Ascending aorta (tissue), 2 donors: ENCODE measurements at regions not wholly inside any gene's neighbourhood (a gene's known extent, or its start where the extent isn't known, plus 50 kb on each side); places are given as distances from the start of the nearest gene placed in this dataset.

Source experiments
- DNase-seq, 2 donors: peaks; one replicate each; pipeline ENCODE4 v3.0.0-alpha.2; 2019; ENCODE audit warnings: low spot score in 2 of 2
- H3K27ac ChIP-seq, 2 donors: fragments of 200-600 bp; sonication (generic); one replicate each; pipeline ENCODE4 v1.5.1; 2016 to 2017; ENCODE audit warnings: mild to moderate bottlenecking in 1 of 2
- H3K27me3 ChIP-seq: fragments of 200-600 bp; sonication (generic); one replicate; pipeline ENCODE4 v1.5.1; 2017
- H3K36me3 ChIP-seq, 2 donors: fragments of 200-600 bp; sonication (generic); one replicate each; pipeline ENCODE4 v1.5.1; 2016
- H3K4me1 ChIP-seq, 2 donors: fragments of 200-600 bp; sonication (generic); one replicate each; pipeline ENCODE4 v1.5.1; 2016 to 2017; ENCODE audit warnings: mild to moderate bottlenecking in 1 of 2
- H3K4me3 ChIP-seq, 2 donors: fragments of 200-600 bp; sonication (generic); one replicate each; pipeline ENCODE4 v1.5.1; 2016 to 2017; ENCODE audit warnings: mild to moderate bottlenecking in 1 of 2
- H3K9me3 ChIP-seq, 2 donors: fragments of 200-600 bp; sonication (generic); one replicate each; pipeline ENCODE4 v1.5.1; 2016
- intact Hi-C: fragments of 100-400 bp; cut with DNase I; formaldehyde crosslinking; loops from one replicate; pipeline ENCODE4 v1.15.1; 2023
- TF ChIP-seq, protein P1 (sequence below), 3 experiments: fragments of 200-600 bp in 2 of 3; fragments of 450-650 bp in 1 of 3; sonication (generic) in 2 of 3; IDR thresholded peaks; one replicate each; pipeline ENCODE4 v1.5.1; 2016 to 2019; ENCODE audit warnings: antibody characterized with exemption in 3 of 3, mild to moderate bottlenecking in 1 of 3, moderate library complexity in 1 of 3

DNA sequence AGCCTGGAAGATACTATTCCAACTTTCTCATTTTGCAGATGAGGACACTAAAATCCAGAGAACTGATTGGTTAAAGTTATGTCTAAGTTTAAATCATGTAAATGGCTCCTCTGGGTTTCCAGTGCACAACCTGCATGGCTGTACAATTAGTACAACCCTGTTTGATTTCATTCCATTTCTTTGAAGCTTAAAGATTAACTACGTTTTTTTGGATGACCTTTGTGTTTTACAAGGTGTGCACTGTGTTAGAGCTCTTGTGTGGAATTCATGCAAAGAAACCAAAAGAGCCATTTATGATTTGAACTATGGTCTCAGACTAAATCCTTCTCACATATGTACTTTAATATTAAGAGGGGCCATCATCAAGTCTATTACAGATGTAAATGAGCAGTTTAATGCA is 149.5 kb downstream of the TMEM168 start:
- H3K36me3 ChIP-seq, result no peaks in the 10 kb centered on the region
- DNase-seq, result no peak
- no peak overlapping the region for H3K4me3 ChIP-seq
- no peaks in the 10 kb centered on the region for H3K4me1 ChIP-seq
- H3K9me3 ChIP-seq, result peaks cover 0 to 4% of the 10 kb centered on the region in 2 donors
- TF ChIP-seq, protein P1, sequence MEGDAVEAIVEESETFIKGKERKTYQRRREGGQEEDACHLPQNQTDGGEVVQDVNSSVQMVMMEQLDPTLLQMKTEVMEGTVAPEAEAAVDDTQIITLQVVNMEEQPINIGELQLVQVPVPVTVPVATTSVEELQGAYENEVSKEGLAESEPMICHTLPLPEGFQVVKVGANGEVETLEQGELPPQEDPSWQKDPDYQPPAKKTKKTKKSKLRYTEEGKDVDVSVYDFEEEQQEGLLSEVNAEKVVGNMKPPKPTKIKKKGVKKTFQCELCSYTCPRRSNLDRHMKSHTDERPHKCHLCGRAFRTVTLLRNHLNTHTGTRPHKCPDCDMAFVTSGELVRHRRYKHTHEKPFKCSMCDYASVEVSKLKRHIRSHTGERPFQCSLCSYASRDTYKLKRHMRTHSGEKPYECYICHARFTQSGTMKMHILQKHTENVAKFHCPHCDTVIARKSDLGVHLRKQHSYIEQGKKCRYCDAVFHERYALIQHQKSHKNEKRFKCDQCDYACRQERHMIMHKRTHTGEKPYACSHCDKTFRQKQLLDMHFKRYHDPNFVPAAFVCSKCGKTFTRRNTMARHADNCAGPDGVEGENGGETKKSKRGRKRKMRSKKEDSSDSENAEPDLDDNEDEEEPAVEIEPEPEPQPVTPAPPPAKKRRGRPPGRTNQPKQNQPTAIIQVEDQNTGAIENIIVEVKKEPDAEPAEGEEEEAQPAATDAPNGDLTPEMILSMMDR (IDR thresholded peaks at IDR 0.05), result no peak
- H3K27me3 ChIP-seq, result no peaks in the 10 kb centered on the region
- H3K27ac ChIP-seq, result no peak overlapping the region
- intact Hi-C loops, result no loop called here

DNA sequence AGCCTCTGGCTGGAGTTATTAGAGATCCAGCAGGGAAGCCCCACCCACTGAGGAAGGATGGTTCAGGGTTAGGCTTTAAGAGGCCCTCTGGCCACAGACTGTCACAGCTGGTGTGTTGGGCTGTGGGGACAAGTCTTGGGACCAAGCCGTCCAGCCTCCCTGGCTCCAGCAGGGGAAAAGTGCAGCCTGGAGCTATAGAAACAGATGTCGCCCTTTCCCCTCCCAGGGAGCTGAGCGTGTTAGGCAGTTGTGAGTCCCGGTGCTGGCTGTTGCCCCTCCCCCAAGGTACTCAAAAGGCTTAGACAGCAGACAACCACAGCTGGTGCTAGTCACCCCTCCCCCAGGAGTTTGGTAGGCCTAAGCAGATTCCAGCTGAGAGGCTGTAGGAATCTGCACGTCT is 143.4 kb downstream of the TMEM168 start:
- no peak overlapping the region for H3K27ac ChIP-seq
- no peak for DNase-seq
- H3K4me1 ChIP-seq, result no peaks in the 10 kb centered on the region
- intact Hi-C loops, result no loop called here
- TF ChIP-seq, protein P1 (IDR thresholded peaks at IDR 0.05), result no peak
- no peak overlapping the region for H3K4me3 ChIP-seq
- no peaks in the 10 kb centered on the region for H3K36me3 ChIP-seq
- H3K9me3 ChIP-seq, result peaks cover 0 to 11% of the 10 kb centered on the region in 2 donors
- H3K27me3 ChIP-seq, result no peaks in the 10 kb centered on the region

DNA sequence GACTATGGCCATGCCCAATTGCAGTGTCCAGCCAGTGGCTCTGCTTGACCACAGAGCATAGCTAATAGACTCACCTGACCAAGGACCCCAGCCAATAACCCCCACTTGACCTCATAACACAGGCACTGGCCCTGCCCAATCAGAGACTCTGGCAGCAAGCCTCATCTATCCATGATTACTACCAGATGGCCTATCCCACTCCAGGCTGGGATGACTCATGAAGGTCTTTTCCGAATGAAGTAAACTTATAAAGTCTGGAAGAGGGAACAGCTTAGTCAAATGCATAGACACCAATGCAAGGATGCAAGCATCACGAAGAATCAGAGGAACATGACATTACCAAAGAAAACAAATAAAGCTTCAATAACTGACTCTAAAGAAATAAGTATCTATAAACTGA is 141.4 kb downstream of the TMEM168 start:
- peaks cover 0 to 7% of the 10 kb centered on the region in 2 donors for H3K9me3 ChIP-seq
- no peaks in the 10 kb centered on the region for H3K27me3 ChIP-seq
- no peaks in the 10 kb centered on the region for H3K4me1 ChIP-seq
- H3K4me3 ChIP-seq, result no peak overlapping the region
- H3K27ac ChIP-seq, result no peak overlapping the region
- DNase-seq, result no peak
- H3K36me3 ChIP-seq, result no peaks in the 10 kb centered on the region
- intact Hi-C loops, result no loop called here
- TF ChIP-seq, protein P1 (IDR thresholded peaks at IDR 0.05), result no peak

DNA sequence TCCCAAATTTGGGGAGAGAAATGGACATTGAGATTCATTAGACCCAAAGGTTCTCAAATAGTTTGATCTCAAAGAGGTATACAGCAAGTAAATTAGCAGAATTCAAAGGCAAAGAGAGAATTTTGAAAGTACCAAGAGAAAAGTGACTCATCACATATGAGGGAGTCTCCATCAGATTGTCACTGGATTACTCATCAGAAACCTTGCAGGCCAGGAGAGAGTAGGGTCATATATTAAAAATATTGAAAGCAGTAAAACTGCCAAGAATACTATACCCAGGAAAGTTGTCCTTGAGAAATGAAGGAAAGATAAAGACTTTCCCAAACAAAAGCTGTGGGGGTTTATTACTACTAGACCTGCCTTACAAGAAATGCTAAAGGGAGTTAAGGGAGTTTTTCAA is 140.6 kb downstream of the TMEM168 start:
- DNase-seq, result no peak
- H3K36me3 ChIP-seq, result no peaks in the 10 kb centered on the region
- H3K9me3 ChIP-seq, result peaks cover 0 to 7% of the 10 kb centered on the region in 2 donors
- H3K4me1 ChIP-seq, result no peaks in the 10 kb centered on the region
- TF ChIP-seq, protein P1 (IDR thresholded peaks at IDR 0.05), result no peak
- H3K27me3 ChIP-seq, result no peaks in the 10 kb centered on the region
- intact Hi-C loops, result no loop called here
- H3K27ac ChIP-seq, result no peak overlapping the region
- no peak overlapping the region for H3K4me3 ChIP-seq

DNA sequence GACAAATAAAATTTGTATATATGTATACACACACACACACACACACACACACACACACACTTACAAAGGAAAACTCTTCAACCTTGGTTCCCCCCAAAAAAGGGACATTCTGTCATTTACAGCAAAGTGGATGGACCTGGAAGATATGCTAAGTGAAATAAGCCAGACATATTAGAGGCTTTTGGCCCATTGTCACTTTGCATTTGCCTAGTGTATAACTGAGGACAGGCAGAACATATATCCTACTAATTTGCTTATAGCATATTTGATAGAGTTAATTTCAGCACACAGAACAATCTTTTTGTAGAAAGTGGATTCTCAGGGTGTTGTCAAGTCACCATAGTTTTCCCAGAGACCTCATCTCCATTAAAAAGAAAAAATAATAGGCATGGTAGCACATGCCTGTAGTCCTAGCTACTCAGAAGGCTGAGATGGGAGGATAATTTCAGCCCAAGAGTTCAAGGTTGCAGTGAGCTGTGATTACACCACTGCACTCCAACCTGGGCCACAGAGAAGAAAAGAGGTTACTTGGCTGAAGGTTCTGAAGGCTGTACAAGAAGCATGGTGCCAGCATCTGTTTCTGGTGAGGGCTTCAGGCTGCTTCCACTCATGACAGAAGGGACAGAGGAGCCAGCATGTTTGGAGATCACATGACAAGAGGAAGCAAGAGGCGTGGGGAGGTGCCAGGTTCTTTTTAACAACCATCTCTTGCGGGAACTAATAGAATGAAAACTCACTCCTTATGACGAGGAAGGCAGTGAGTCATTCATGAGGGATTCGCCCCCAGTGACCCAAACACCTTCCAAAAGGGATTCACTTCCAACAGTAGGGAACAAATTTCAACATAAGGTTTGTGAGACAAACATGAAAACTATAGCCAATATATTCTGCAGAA is 135.6 kb downstream of the TMEM168 start:
- no peaks in the 10 kb centered on the region for H3K27me3 ChIP-seq
- H3K9me3 ChIP-seq, result no peaks in the 10 kb centered on the region
- H3K36me3 ChIP-seq, result no peaks in the 10 kb centered on the region
- no peak overlapping the region for H3K27ac ChIP-seq
- no peak overlapping the region for H3K4me3 ChIP-seq
- TF ChIP-seq, protein P1 (IDR thresholded peaks at IDR 0.05), result no peak
- H3K4me1 ChIP-seq, result no peaks in the 10 kb centered on the region
- no peak for DNase-seq
- intact Hi-C loops, result no loop called here
